ENCODE measurements at regions not wholly inside any gene's neighbourhood (a gene's known extent, or its start where the extent isn't known, plus 50 kb on each side); places are given as distances from the start of the nearest gene placed in this dataset.

GRCh38 chr15:45827766-45828165 is 192.9 kb downstream of the SQOR start:
- TF ChIP-seq GATA2 (IDR thresholded peaks at IDR 0.05; ENCODE audit: low read depth, low read length) (no peak), GATA3 (IDR thresholded peaks at IDR 0.05; ENCODE audit: low read depth, low read length) (no peak)
